Glutamatergic neuron (in vitro differentiated cells): ENCODE measurements at regions not wholly inside any gene's neighbourhood (a gene's known extent, or its start where the extent isn't known, plus 50 kb on each side); places are given as distances from the start of the nearest gene placed in this dataset.
A peak's percentile ranks its signal among the peaks of the same experiment; 100 is the strongest.

Experiments used
- DNase-seq: peaks from one replicate; pipeline ENCODE4 v3.0.0; 2022
- H3K27ac Mint-ChIP-seq: one replicate; pipeline ENCODE4 v1.8.0; 2020; ENCODE audit warnings: mild to moderate bottlenecking, mixed read lengths, inconsistent platforms; ENCODE audit not compliant: unreplicated experiment
- H3K27me3 Mint-ChIP-seq: one replicate; pipeline ENCODE4 v1.8.0; 2020; ENCODE audit warnings: mild to moderate bottlenecking, moderate library complexity, mixed read lengths, inconsistent platforms; ENCODE audit not compliant: unreplicated experiment
- H3K36me3 Mint-ChIP-seq: one replicate; pipeline ENCODE4 v1.8.0; 2020; ENCODE audit warnings: mild to moderate bottlenecking, mixed read lengths, inconsistent platforms; ENCODE audit not compliant: unreplicated experiment
- H3K4me1 Mint-ChIP-seq: one replicate; pipeline ENCODE4 v1.8.0; 2020; ENCODE audit warnings: mild to moderate bottlenecking, low read depth, mixed read lengths, inconsistent platforms; ENCODE audit not compliant: unreplicated experiment
- H3K4me3 Mint-ChIP-seq: one replicate; pipeline ENCODE4 v1.8.0; 2020; ENCODE audit warnings: mild to moderate bottlenecking, mixed read lengths, inconsistent platforms; ENCODE audit not compliant: unreplicated experiment
- H3K9me3 Mint-ChIP-seq: one replicate; pipeline ENCODE4 v1.8.0; 2020; ENCODE audit warnings: mild to moderate bottlenecking, moderate library complexity, mixed read lengths, inconsistent platforms; ENCODE audit not compliant: unreplicated experiment
- TF ChIP-seq, protein P1 (sequence below): fragments of 200-600 bp; sonication (generic); IDR thresholded peaks from one replicate; pipeline ENCODE4 v1.5.0; 2021; ENCODE audit not compliant: partially characterized antibody, unreplicated experiment

DNA sequence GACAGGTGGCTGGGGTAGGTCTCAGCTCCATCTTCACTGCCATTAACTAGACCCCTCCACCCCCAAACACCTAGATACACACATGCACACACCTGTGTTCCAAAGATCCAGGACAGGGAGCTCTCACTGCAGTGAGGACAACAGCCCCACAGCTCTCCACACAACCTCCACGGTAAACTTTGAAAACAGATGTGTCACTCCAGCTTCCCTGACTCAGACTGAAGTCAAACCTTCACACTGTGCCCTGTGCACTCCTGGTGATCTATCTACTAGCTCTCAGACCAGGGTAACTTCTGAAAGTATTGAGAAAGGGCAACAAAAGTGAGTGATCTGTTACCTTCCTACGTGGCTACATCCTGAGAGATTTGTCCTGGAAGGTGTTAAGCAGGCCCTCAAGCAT is 519.8 kb downstream of the XPNPEP1 start:
- Mint-ChIP-seq H3K36me3 (no peaks in the 10 kb centered on the region), H3K27me3 (no peaks in the 10 kb centered on the region), H3K9me3 (no peaks in the 10 kb centered on the region), H3K4me1 (peaks cover 3% of the 10 kb centered on the region), H3K27ac (no peak overlapping the region), H3K4me3 (no peak overlapping the region)
- TF ChIP-seq, protein P1, sequence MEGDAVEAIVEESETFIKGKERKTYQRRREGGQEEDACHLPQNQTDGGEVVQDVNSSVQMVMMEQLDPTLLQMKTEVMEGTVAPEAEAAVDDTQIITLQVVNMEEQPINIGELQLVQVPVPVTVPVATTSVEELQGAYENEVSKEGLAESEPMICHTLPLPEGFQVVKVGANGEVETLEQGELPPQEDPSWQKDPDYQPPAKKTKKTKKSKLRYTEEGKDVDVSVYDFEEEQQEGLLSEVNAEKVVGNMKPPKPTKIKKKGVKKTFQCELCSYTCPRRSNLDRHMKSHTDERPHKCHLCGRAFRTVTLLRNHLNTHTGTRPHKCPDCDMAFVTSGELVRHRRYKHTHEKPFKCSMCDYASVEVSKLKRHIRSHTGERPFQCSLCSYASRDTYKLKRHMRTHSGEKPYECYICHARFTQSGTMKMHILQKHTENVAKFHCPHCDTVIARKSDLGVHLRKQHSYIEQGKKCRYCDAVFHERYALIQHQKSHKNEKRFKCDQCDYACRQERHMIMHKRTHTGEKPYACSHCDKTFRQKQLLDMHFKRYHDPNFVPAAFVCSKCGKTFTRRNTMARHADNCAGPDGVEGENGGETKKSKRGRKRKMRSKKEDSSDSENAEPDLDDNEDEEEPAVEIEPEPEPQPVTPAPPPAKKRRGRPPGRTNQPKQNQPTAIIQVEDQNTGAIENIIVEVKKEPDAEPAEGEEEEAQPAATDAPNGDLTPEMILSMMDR: no peak
- DNase-seq: no peak

DNA sequence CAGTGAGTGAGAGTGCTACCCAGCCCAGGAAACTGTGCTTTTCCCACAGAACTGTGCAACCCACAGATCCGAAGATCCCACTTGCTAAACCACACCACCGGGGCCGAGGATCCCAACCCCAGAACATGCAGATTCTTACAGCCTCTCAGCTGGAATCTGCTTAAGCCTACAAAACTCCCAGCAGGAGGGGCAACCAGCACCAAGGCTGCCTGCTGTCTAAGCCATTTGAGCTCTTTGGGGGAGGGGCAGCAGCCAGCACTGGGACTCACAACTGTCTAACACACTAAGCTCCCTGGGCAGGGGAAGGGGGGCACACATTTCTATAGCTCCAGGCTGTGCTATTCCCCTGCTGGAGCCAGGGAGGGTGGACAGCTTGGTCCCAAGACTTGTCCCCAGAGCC is 529.9 kb downstream of the XPNPEP1 start:
- no peak overlapping the region for H3K4me3 Mint-ChIP-seq
- H3K9me3 Mint-ChIP-seq: no peaks in the 10 kb centered on the region
- no peak overlapping the region for H3K27ac Mint-ChIP-seq
- peak; percentile 18 for DNase-seq
- peaks cover 5% of the 10 kb centered on the region for H3K4me1 Mint-ChIP-seq
- H3K27me3 Mint-ChIP-seq: no peaks in the 10 kb centered on the region
- H3K36me3 Mint-ChIP-seq: no peaks in the 10 kb centered on the region
- TF ChIP-seq, protein P1: no peak

DNA sequence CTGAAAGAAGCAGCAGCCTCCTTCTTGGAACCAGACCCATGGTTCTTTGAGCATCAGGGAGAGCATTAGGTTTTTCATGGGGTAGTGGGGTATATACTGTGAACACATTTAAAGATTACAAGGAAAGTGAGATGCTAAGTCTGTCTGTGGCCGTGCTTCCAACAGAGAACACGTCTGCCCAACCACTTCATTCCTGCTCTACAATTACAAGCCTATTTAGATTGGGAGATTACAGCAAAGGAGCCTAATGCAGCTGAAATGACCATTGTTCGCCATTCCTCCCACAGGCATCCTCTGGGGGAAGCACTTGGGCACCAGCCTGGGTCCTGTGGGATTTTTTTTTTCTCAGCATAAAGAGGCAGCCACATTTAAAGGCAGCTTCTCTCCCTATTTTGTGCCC is 536.4 kb downstream of the XPNPEP1 start:
- H3K36me3 Mint-ChIP-seq: no peaks in the 10 kb centered on the region
- H3K27me3 Mint-ChIP-seq: peaks cover 2% of the 10 kb centered on the region
- DNase-seq: no peak
- no peaks in the 10 kb centered on the region for H3K9me3 Mint-ChIP-seq
- H3K27ac Mint-ChIP-seq: no peak overlapping the region
- H3K4me1 Mint-ChIP-seq: peaks cover 2% of the 10 kb centered on the region
- H3K4me3 Mint-ChIP-seq: no peak overlapping the region
- TF ChIP-seq, protein P1: no peak

DNA sequence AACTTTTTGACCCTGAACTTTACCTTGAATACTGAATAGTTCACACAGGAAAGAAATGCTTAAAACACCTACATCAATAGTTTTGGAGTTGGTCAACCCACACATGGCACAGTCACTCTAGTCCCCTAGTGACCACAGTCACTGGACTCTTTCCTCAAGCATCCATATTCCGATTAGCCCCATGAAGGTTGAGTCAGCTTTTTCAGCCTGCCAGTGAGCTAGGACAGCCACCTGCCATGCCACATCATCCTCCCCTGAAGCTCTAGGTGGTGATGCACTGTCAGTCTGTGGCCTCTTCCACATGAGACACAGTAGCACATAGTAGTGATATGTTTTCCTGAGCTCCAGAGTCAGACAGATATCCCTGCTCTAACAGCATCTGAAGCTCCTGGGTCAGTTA is 537.2 kb downstream of the XPNPEP1 start:
- no peaks in the 10 kb centered on the region for H3K36me3 Mint-ChIP-seq
- H3K27ac Mint-ChIP-seq: no peak overlapping the region
- TF ChIP-seq, protein P1: no peak
- H3K4me3 Mint-ChIP-seq: no peak overlapping the region
- DNase-seq: no peak
- peaks cover 2% of the 10 kb centered on the region for H3K4me1 Mint-ChIP-seq
- no peaks in the 10 kb centered on the region for H3K9me3 Mint-ChIP-seq
- peaks cover 2% of the 10 kb centered on the region for H3K27me3 Mint-ChIP-seq

DNA sequence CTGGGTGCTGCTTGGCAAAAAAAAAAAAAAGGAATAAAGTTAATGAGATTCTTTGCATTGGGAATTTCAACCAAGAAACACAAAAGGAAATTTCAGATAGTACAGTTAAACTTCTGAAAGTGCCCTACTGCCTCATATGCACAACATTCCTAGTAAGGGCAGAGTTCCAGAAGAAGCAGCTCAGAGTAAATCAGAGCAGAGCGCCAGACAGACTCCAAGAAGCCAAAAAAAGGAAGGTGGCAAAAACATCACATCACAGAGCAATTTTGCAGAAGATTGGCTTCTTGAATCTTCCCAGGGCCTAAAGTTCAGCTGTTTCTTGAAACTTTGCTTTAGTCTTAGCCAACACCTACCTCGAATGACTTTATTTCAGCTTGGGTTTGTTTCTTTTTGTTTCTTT is 544.1 kb downstream of the XPNPEP1 start:
- H3K9me3 Mint-ChIP-seq: no peaks in the 10 kb centered on the region
- DNase-seq: no peak
- TF ChIP-seq, protein P1: no peak
- no peaks in the 10 kb centered on the region for H3K36me3 Mint-ChIP-seq
- H3K27me3 Mint-ChIP-seq: peaks cover 2% of the 10 kb centered on the region
- H3K4me1 Mint-ChIP-seq: no peaks in the 10 kb centered on the region
- no peak overlapping the region for H3K4me3 Mint-ChIP-seq
- no peak overlapping the region for H3K27ac Mint-ChIP-seq
